Aorta (tissue), 5 donors: ENCODE measurements at regions not wholly inside any gene's neighbourhood (a gene's known extent, or its start where the extent isn't known, plus 50 kb on each side); places are given as distances from the start of the nearest gene placed in this dataset.

Source experiments
- ATAC-seq: fragments of 200-7000 bp; cut with Tn5 transposase; one replicate; pipeline ENCODE4 v1.9.1; 2022; ENCODE audit warnings: moderate library complexity; ENCODE audit not compliant: low FRiP score
- DNase-seq, 2 donors: peaks; one replicate each; pipeline ENCODE4 v3.0.0-alpha.2; 2020
- H3K27ac ChIP-seq, 2 donors: one replicate each; pipeline ENCODE4 v1.5.1; 2013; ENCODE audit warnings: low read length in 2 of 2, mild to moderate bottlenecking in 2 of 2, moderate library complexity in 2 of 2, control low read depth in 1 of 2, inconsistent platforms in 1 of 2, low read depth in 1 of 2
- H3K27me3 ChIP-seq, 2 donors: one replicate each; pipeline ENCODE4 v1.6.1; 2013; ENCODE audit warnings: control low read depth in 1 of 2, low read length in 1 of 2, mild to moderate bottlenecking in 1 of 2, moderate library complexity in 1 of 2; ENCODE audit not compliant: insufficient read depth in 2 of 2, control insufficient read depth in 1 of 2
- H3K36me3 ChIP-seq, 2 donors: one replicate each; pipeline ENCODE4 v1.6.1; 2013; ENCODE audit warnings: control low read depth in 1 of 2, low read length in 1 of 2, mild to moderate bottlenecking in 1 of 2; ENCODE audit not compliant: insufficient read depth in 2 of 2, control insufficient read depth in 1 of 2
- H3K4me1 ChIP-seq, 2 donors: one replicate each; pipeline ENCODE4 v1.6.1; 2013; ENCODE audit warnings: low read length in 2 of 2, control low read depth in 1 of 2, mild to moderate bottlenecking in 1 of 2, moderate library complexity in 1 of 2; ENCODE audit not compliant: insufficient read depth in 2 of 2, control insufficient read depth in 1 of 2
- H3K4me3 ChIP-seq, 2 donors: one replicate each; pipeline ENCODE4 v1.5.1; 2013; ENCODE audit warnings: low read length in 2 of 2, control low read depth in 1 of 2, mild to moderate bottlenecking in 1 of 2
- H3K9me3 ChIP-seq: one replicate; pipeline ENCODE4 v1.6.1; 2013; ENCODE audit warnings: mild to moderate bottlenecking, low read length; ENCODE audit not compliant: control insufficient read depth
- WGBS, 2 donors: extraction: QIAGEN DNeasy Blood & Tissue Kit; methylation state at CpG; one replicate each; pipeline ENCODE4 v1.1.7; 2013; 5-methylcytosine and 5-hydroxymethylcytosine counted together
- intact Hi-C, 2 donors: fragments of 100-400 bp; cut with DNase I; formaldehyde crosslinking; loops; one replicate each; pipeline versions ENCODE4 v1.14.2 to v1.15.0; 2022
- donor health status: healthy with polysubstance abuse.
- donor health status: Bipolar disorder and iron deficiency.
- donor health status: DM: no; HTN: no; CAD: no.
- donor health status: DM: no; HTN: no; CAD: no.
- donor health status: DM: yes; HTN: yes; CAD: no.

- intact Hi-C loops, result no loop called here
- DNase-seq (no peak), ATAC-seq (no peak)
- no peaks in the 10 kb centered on the region for H3K27me3 ChIP-seq
- H3K27ac ChIP-seq, result no peak overlapping the region
- WGBS, 2 donors, result 7 to 12% methylated on average over 2 of the region's 2 CpGs
- no peak overlapping the region for H3K4me3 ChIP-seq
- H3K9me3 ChIP-seq, result no peaks in the 10 kb centered on the region
- no peaks in the 10 kb centered on the region for H3K36me3 ChIP-seq
- no peaks in the 10 kb centered on the region for H3K4me1 ChIP-seq
Measured at GRCh38 chr4:44928785-44929184, 202.4 kb upstream of the GNPDA2 start.

DNA sequence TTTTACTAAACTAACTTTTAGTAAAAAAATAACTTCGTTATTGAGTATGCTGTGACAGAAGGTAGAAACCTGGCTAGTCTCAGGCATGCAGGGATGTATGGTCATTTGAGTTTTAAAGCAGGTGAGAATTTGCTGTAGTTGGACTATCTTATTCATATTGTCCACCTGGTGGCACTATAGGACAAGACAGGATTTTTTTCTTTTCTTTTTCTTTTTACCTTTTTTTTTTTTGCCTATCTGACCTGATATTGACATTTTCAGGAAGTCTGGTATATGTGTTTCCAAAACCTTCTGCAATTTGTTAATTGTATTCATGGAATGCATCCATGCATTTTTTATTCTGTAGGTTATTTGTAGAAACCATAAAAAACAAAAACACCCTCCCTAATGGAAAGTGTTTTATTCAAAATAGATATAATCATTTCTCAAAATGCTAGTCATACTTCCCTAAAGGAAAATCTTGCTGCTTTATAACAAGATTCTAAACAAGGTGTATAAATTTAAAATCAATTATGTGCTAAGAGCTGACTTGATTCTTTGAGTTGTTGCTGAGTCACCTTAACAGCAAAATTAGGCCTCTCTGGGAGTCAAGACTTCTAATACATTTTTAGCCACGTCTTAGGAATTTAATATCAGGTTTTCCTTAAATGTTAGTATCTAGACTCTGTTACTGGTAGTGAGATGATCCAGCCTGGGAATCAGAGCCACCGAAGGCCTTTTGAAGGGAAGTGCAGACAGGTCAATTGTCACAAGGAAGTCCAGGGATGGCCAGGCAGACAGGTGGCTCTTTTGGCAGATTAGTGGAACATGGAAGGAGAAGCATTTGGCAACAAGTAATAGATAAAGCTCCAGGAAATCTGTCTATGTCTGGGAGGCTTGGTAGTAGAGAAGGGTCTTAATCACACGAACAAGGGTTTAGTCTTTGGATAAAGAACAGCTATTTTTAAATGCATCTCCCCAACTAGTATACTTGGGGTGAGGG, 201.3 kb upstream of the GNPDA2 start:
- DNase-seq (no peak), ATAC-seq (no peak)
- WGBS, 2 donors, result 58 to 63% methylated on average over 4 of the region's 4 CpGs
- no peaks in the 10 kb centered on the region for H3K36me3 ChIP-seq
- intact Hi-C loops, result no loop called here
- no peaks in the 10 kb centered on the region for H3K4me1 ChIP-seq
- H3K4me3 ChIP-seq, result no peak overlapping the region
- no peaks in the 10 kb centered on the region for H3K27me3 ChIP-seq
- H3K9me3 ChIP-seq, result no peaks in the 10 kb centered on the region
- H3K27ac ChIP-seq, result no peak overlapping the region

- intact Hi-C loops, result no loop called here
- peak; percentile 44 for ATAC-seq
- WGBS, 2 donors, result 12 to 16% methylated on average over 3 of the region's 3 CpGs
Measured at GRCh38 chr4:44916411-44916810, 190.1 kb upstream of the GNPDA2 start.

DNA sequence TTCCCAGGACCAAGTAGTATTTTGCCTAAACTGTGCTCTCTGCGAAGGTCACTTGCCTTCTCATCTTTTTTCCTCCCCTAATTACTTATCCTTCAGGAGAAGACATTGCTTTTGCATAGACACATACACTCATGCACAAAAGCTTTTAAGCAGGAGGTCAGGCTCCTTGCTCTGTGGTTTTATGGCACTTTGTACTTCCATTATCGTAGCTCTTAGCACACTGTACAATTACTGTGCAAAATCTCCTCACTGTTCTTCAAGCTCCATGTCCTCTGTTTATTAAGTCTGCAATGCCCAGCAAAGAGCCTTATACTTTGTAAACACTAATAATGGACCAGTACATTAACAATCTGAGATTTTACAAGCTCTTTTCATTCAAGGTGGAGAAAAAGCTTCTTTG, 188.4 kb upstream of the GNPDA2 start:
- DNase-seq, result no peak
- Histone ChIP-seq H3K27ac (no peak overlapping the region), H3K9me3 (no peaks in the 10 kb centered on the region), H3K27me3 (no peaks in the 10 kb centered on the region), H3K36me3 (no peaks in the 10 kb centered on the region), H3K4me3 (no peak overlapping the region), H3K4me1 (peaks cover 0 to 1% of the 10 kb centered on the region in 2 donors)
- no peak for ATAC-seq
- WGBS, 2 donors, result 82 to 86% methylated on average over 2 of the region's 2 CpGs
- intact Hi-C loops, result no loop called here

More at GRCh38 chr4:44916411-44916810, 190.1 kb upstream of the GNPDA2 start:
- H3K36me3 ChIP-seq, result no peaks in the 10 kb centered on the region
- H3K9me3 ChIP-seq, result no peaks in the 10 kb centered on the region
- H3K27ac ChIP-seq, result no peak overlapping the region
- H3K4me1 ChIP-seq, result peaks cover 0 to 1% of the 10 kb centered on the region in 2 donors
- peak overlapping the region; percentile 26 to 79 for H3K4me3 ChIP-seq
- H3K27me3 ChIP-seq, result no peaks in the 10 kb centered on the region
- no peak for DNase-seq

- WGBS, 2 donors, result 83 to 96% methylated on average over 1 of the region's 1 CpG
Measured at GRCh38 chr4:44914223-44914622, 187.9 kb upstream of the GNPDA2 start.

GRCh38 chr4:44912980-44913379, 186.6 kb upstream of the GNPDA2 start:
- Histone ChIP-seq H3K27ac (peak overlapping the region in 1 of 2 donors; percentile 11), H3K4me3 (no peak overlapping the region)
- intact Hi-C loops, result no loop called here

More at GRCh38 chr4:44914223-44914622, 187.9 kb upstream of the GNPDA2 start:
- intact Hi-C loops, result no loop called here
- DNase-seq, result no peak
- Histone ChIP-seq H3K4me3 (no peak overlapping the region), H3K36me3 (no peaks in the 10 kb centered on the region), H3K9me3 (no peaks in the 10 kb centered on the region), H3K27me3 (no peaks in the 10 kb centered on the region), H3K27ac (no peak overlapping the region), H3K4me1 (peaks cover 0 to 1% of the 10 kb centered on the region in 2 donors)
- ATAC-seq, result no peak

GRCh38 chr4:44908565-44908964, 182.2 kb upstream of the GNPDA2 start:
- H3K4me1 ChIP-seq, result peaks cover 0 to 1% of the 10 kb centered on the region in 2 donors
- WGBS, 2 donors, result 90 to 92% methylated on average over 1 of the region's 1 CpG
- H3K27ac ChIP-seq, result no peak overlapping the region
- no peaks in the 10 kb centered on the region for H3K27me3 ChIP-seq
- DNase-seq, result no peak
- intact Hi-C loops, result no loop called here
- H3K9me3 ChIP-seq, result no peaks in the 10 kb centered on the region
- H3K4me3 ChIP-seq, result no peak overlapping the region
- no peaks in the 10 kb centered on the region for H3K36me3 ChIP-seq
- no peak for ATAC-seq

More at GRCh38 chr4:44912980-44913379, 186.6 kb upstream of the GNPDA2 start:
- no peak for DNase-seq
- Histone ChIP-seq H3K9me3 (no peaks in the 10 kb centered on the region), H3K27me3 (no peaks in the 10 kb centered on the region), H3K36me3 (no peaks in the 10 kb centered on the region), H3K4me1 (peaks cover 0 to 1% of the 10 kb centered on the region in 2 donors)
- no peak for ATAC-seq
- WGBS, 2 donors, result 3 to 8% methylated on average over 3 of the region's 3 CpGs

- intact Hi-C loops, result no loop called here
- DNase-seq (no peak), ATAC-seq (no peak)
- H3K4me1 ChIP-seq, result no peaks in the 10 kb centered on the region
- no peak overlapping the region for H3K27ac ChIP-seq
- no peaks in the 10 kb centered on the region for H3K27me3 ChIP-seq
- H3K36me3 ChIP-seq, result no peaks in the 10 kb centered on the region
- no peak overlapping the region for H3K4me3 ChIP-seq
- no peaks in the 10 kb centered on the region for H3K9me3 ChIP-seq
Measured at GRCh38 chr4:44872246-44872645, 145.9 kb upstream of the GNPDA2 start.

- intact Hi-C loops, result no loop called here
- no peak for DNase-seq
- no peaks in the 10 kb centered on the region for H3K9me3 ChIP-seq
- 76 to 77% methylated on average over 4 of the region's 4 CpGs for WGBS, 2 donors
- H3K4me1 ChIP-seq, result no peaks in the 10 kb centered on the region
- no peak overlapping the region for H3K27ac ChIP-seq
- H3K27me3 ChIP-seq, result no peaks in the 10 kb centered on the region
- H3K36me3 ChIP-seq, result no peaks in the 10 kb centered on the region
- no peak overlapping the region for H3K4me3 ChIP-seq
- no peak for ATAC-seq
Measured at GRCh38 chr4:44871133-44871532, 144.8 kb upstream of the GNPDA2 start.
